ENCODE measurements at regions not wholly inside any gene's neighbourhood (a gene's known extent, or its start where the extent isn't known, plus 50 kb on each side); places are given as distances from the start of the nearest gene placed in this dataset.

DNA sequence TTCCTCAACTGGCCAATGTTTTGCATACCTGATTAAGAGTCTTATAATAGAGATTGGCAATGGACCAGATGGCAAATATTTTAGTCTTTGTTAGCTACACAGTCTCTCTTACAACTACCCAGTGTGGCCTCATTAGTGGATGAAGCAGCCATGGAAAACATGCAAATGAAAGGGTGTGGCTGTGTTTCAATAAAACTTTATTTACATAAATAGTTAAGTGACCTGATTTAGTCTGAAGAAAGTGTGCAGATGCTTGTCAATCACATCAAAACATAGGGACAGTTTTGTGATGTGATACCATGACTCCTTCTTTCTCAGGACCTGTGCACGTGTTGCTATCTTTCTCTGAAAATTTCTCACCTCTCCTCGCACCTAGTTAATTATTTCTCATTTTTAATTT lies 309.8 kb upstream of the GRM7 start:
- BruUV-seq (replicated peaks) = no TSS peak
- H2AFZ ChIP-seq (ENCODE audit: low read depth, low read length) = no peak overlapping the region
- no peak overlapping the region for H3K9ac ChIP-seq (replicated peaks; ENCODE audit: extremely low read depth, insufficient read depth, low read length)
- no peaks in the 10 kb centered on the region for H3K9me1 ChIP-seq (replicated peaks; ENCODE audit: control insufficient read depth, extremely low read depth, insufficient read depth, low read length)
- intact Hi-C loops (cut with micrococcal nuclease) (no loop called here), dilution Hi-C loops (cut with MboI; ENCODE audit: extremely low pct_ligation_motif_present, low sequenced_read_pairs) (no loop called here)
- no peak overlapping the region for H3K4me3 ChIP-seq (replicated peaks in 1 of 3; ENCODE audit: insufficient read depth in 1 of 3, low read depth in 1 of 3, low read length in 3 of 3)
- H4K20me1 ChIP-seq (replicated peaks; ENCODE audit: control insufficient read depth, extremely low read depth, insufficient read depth, low read length) = no peaks in the 10 kb centered on the region
- H3K4me2 ChIP-seq (ENCODE audit: insufficient read depth, low read length) = no peak overlapping the region
- no peaks in the 10 kb centered on the region for H3K36me3 ChIP-seq (ENCODE audit: control insufficient read depth in 2 of 2, extremely low read depth in 1 of 2, insufficient read depth in 2 of 2, low read length in 2 of 2)
- no peak overlapping the region for H3K27ac ChIP-seq (ENCODE audit: insufficient read depth, low read depth, low read length)
- ChIA-PET CTCF (no interaction called here), POLR2A (no interaction called here)
- TF ChIP-seq POLR2A (IDR thresholded peaks at IDR 0.05; ENCODE audit: low read depth, low read length) (no peak), EZH2 (IDR thresholded peaks at IDR 0.05; ENCODE audit: borderline replicate concordance, low read depth, low read length, severe bottlenecking) (no peak), MYC (IDR thresholded peaks at IDR 0.05; ENCODE audit: low read depth, low read length) (no peak), FOS (IDR thresholded peaks at IDR 0.05; ENCODE audit: borderline replicate concordance, insufficient read depth, low read length) (no peak), JUN (IDR thresholded peaks at IDR 0.05; ENCODE audit: borderline replicate concordance, insufficient read depth, insufficient read length, low read depth) (no peak), POLR2AphosphoS5 (IDR thresholded peaks at IDR 0.05; ENCODE audit: insufficient read depth, low read depth, low read length) (no peak), GATA2 (IDR thresholded peaks at IDR 0.05; ENCODE audit: insufficient read depth, insufficient read length, low read depth, low read length) (no peak)
- TF ChIP-seq, protein P1, sequence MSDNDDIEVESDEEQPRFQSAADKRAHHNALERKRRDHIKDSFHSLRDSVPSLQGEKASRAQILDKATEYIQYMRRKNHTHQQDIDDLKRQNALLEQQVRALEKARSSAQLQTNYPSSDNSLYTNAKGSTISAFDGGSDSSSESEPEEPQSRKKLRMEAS (IDR thresholded peaks at IDR 0.05; ENCODE audit: insufficient read depth, insufficient read length) = no peak
- TF ChIP-seq, protein P2, sequence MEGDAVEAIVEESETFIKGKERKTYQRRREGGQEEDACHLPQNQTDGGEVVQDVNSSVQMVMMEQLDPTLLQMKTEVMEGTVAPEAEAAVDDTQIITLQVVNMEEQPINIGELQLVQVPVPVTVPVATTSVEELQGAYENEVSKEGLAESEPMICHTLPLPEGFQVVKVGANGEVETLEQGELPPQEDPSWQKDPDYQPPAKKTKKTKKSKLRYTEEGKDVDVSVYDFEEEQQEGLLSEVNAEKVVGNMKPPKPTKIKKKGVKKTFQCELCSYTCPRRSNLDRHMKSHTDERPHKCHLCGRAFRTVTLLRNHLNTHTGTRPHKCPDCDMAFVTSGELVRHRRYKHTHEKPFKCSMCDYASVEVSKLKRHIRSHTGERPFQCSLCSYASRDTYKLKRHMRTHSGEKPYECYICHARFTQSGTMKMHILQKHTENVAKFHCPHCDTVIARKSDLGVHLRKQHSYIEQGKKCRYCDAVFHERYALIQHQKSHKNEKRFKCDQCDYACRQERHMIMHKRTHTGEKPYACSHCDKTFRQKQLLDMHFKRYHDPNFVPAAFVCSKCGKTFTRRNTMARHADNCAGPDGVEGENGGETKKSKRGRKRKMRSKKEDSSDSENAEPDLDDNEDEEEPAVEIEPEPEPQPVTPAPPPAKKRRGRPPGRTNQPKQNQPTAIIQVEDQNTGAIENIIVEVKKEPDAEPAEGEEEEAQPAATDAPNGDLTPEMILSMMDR (IDR thresholded peaks at IDR 0.05; ENCODE audit: extremely low read depth in 1 of 2, insufficient read depth in 1 of 2, low read depth in 1 of 2, low read length in 2 of 2) = no peak
- H3K27me3 ChIP-seq (ENCODE audit: control insufficient read depth in 2 of 2, insufficient read depth in 2 of 2, low read length in 2 of 2) = no peaks in the 10 kb centered on the region
- peaks cover 2% of the 10 kb centered on the region for H3K9me3 ChIP-seq (replicated peaks; ENCODE audit: control insufficient read depth, insufficient read depth, low read length)
- no peaks in the 10 kb centered on the region for H3K79me2 ChIP-seq (ENCODE audit: control insufficient read depth, insufficient read depth, low read length)
- DNase-seq (ENCODE audit: low read depth, low spot score) (no peak), FAIRE-seq (no peak)
- H3K4me1 ChIP-seq (ENCODE audit: control insufficient read depth, extremely low read depth, insufficient read depth, low read length) = no peaks in the 10 kb centered on the region

All from endothelial cell of umbilical vein (primary cell).